Endodermal cell (in vitro differentiated cells): ENCODE measurements at regions not wholly inside any gene's neighbourhood (a gene's known extent, or its start where the extent isn't known, plus 50 kb on each side); places are given as distances from the start of the nearest gene placed in this dataset.

Experiments
- DNase-seq: peaks from one replicate; pipeline ENCODE4 v3.0.0-alpha.2; 2017
- H3K27ac ChIP-seq: 2 replicates; pipeline ENCODE4 v1.5.1; 2013; ENCODE audit warnings: mild to moderate bottlenecking, low read depth, low read length, moderate library complexity
- H3K27me3 ChIP-seq: 2 replicates; pipeline ENCODE4 v1.6.1; 2013; ENCODE audit warnings: mild to moderate bottlenecking, low read length, moderate library complexity; ENCODE audit not compliant: insufficient read depth, control insufficient read depth, poor library complexity, severe bottlenecking
- H3K36me3 ChIP-seq: 2 replicates; pipeline ENCODE4 v1.7.0; 2013; ENCODE audit warnings: mild to moderate bottlenecking, low read length, moderate library complexity; ENCODE audit not compliant: control insufficient read depth, insufficient read depth
- H3K4me1 ChIP-seq: one replicate; pipeline ENCODE4 v1.7.0; 2013; ENCODE audit warnings: low read length; ENCODE audit not compliant: control insufficient read depth, insufficient read depth
- H3K4me3 ChIP-seq: 2 replicates; pipeline ENCODE4 v1.5.1; 2013; ENCODE audit warnings: mild to moderate bottlenecking, low read length, moderate library complexity
- H3K9ac ChIP-seq: 2 replicates; pipeline ENCODE4 v1.6.1; 2013; ENCODE audit warnings: mild to moderate bottlenecking, low read length, moderate library complexity; ENCODE audit not compliant: poor library complexity, severe bottlenecking; ENCODE audit errors: extremely low read depth
- H3K9me3 ChIP-seq: 2 replicates; pipeline ENCODE4 v1.6.1; 2013; ENCODE audit warnings: mild to moderate bottlenecking, low read length, moderate library complexity; ENCODE audit not compliant: control insufficient read depth
- H3K27ac Mint-ChIP-seq: 2 replicates; pipeline ENCODE4 v1.8.0; 2020; ENCODE audit warnings: mixed read lengths
- H3K27me3 Mint-ChIP-seq: 2 replicates; pipeline ENCODE4 v1.8.0; 2021; ENCODE audit warnings: mild to moderate bottlenecking, mixed read lengths; ENCODE audit not compliant: insufficient read depth
- H3K36me3 Mint-ChIP-seq: 2 replicates; pipeline ENCODE4 v1.8.0; 2020; ENCODE audit warnings: low read depth, mixed read lengths
- H3K4me1 Mint-ChIP-seq: 2 replicates; pipeline ENCODE4 v1.8.0; 2020; ENCODE audit warnings: mixed read lengths
- H3K4me3 Mint-ChIP-seq: 2 replicates; pipeline ENCODE4 v1.8.0; 2020; ENCODE audit warnings: mild to moderate bottlenecking, moderate library complexity, mixed read lengths
- H3K9me3 Mint-ChIP-seq: 2 replicates; pipeline ENCODE4 v1.8.0; 2020; ENCODE audit warnings: mild to moderate bottlenecking, mixed read lengths
- CTCF ChIP-seq: fragments of 200-600 bp; sonication (generic); conservative IDR thresholded peaks from 2 replicates; pipeline ENCODE4 v1.5.0; 2021; ENCODE audit warnings: antibody characterized with exemption, mild to moderate bottlenecking
- WGBS, 2 experiments: methylation state at CpG; one replicate each; pipeline versions ENCODE4 v1.1.5 to v1.1.7; 2013; ENCODE audit warnings: missing lambda C conversion rate in 2 of 2, mixed read lengths in 1 of 2; ENCODE audit not compliant: insufficient coverage in 1 of 2, insufficient read length in 1 of 2; 5-methylcytosine and 5-hydroxymethylcytosine counted together

- no peak overlapping the region for H3K27ac ChIP-seq
- peak; percentile 78 for DNase-seq
- no peak for TF ChIP-seq CTCF
- Mint-ChIP-seq H3K27me3 (no peaks in the 10 kb centered on the region), H3K27ac (peak overlapping the region; percentile 84), H3K4me3 (no peak overlapping the region), H3K4me1 (peaks cover 38% of the 10 kb centered on the region), H3K36me3 (no peaks in the 10 kb centered on the region), H3K9me3 (no peaks in the 10 kb centered on the region)
- H3K36me3 ChIP-seq, result no peaks in the 10 kb centered on the region
- no peak overlapping the region for H3K4me3 ChIP-seq
- H3K27me3 ChIP-seq, result no peaks in the 10 kb centered on the region
- no peaks in the 10 kb centered on the region for H3K9me3 ChIP-seq
- H3K4me1 ChIP-seq, result peaks cover 3% of the 10 kb centered on the region
- WGBS, 2 experiments, result 58 to 72% methylated on average over 2 to 6 of the region's 6 CpGs
- H3K9ac ChIP-seq, result no peak overlapping the region
Measured at GRCh38 chr12:93115198-93115601, 186.1 kb upstream of the EEA1 start.

- Histone ChIP-seq H3K27ac (no peak overlapping the region), H3K4me1 (peaks cover 6% of the 10 kb centered on the region), H3K27me3 (no peaks in the 10 kb centered on the region), H3K9me3 (no peaks in the 10 kb centered on the region), H3K9ac (no peak overlapping the region), H3K4me3 (no peak overlapping the region), H3K36me3 (no peaks in the 10 kb centered on the region)
- H3K4me3 Mint-ChIP-seq, result no peak overlapping the region
- no peaks in the 10 kb centered on the region for H3K36me3 Mint-ChIP-seq
- H3K27me3 Mint-ChIP-seq, result no peaks in the 10 kb centered on the region
- H3K4me1 Mint-ChIP-seq, result peaks cover 43% of the 10 kb centered on the region
- no peaks in the 10 kb centered on the region for H3K9me3 Mint-ChIP-seq
- WGBS, 2 experiments, result 86 to 95% methylated on average over 4 of the region's 4 CpGs
- TF ChIP-seq CTCF, result no peak
- peak overlapping the region; percentile 84 for H3K27ac Mint-ChIP-seq
- DNase-seq, result no peak
Measured at GRCh38 chr12:93115646-93116045, 186.6 kb upstream of the EEA1 start.

- no peaks in the 10 kb centered on the region for H3K27me3 Mint-ChIP-seq
- H3K9me3 Mint-ChIP-seq, result no peaks in the 10 kb centered on the region
- H3K27ac ChIP-seq, result no peak overlapping the region
- peaks cover 52% of the 10 kb centered on the region for H3K4me1 Mint-ChIP-seq
- H3K4me3 Mint-ChIP-seq, result no peak overlapping the region
- peak overlapping the region; percentile 1 for H3K27ac Mint-ChIP-seq
- H3K4me1 ChIP-seq, result peaks cover 6% of the 10 kb centered on the region
- 90 to 100% methylated on average over 2 to 4 of the region's 4 CpGs for WGBS, 2 experiments
- H3K4me3 ChIP-seq, result no peak overlapping the region
- no peak for DNase-seq
- H3K27me3 ChIP-seq, result no peaks in the 10 kb centered on the region
- H3K36me3 ChIP-seq, result no peaks in the 10 kb centered on the region
- no peaks in the 10 kb centered on the region for H3K9me3 ChIP-seq
- no peak for TF ChIP-seq CTCF
- no peaks in the 10 kb centered on the region for H3K36me3 Mint-ChIP-seq
- H3K9ac ChIP-seq, result no peak overlapping the region
Measured at GRCh38 chr12:93116632-93117031, 187.5 kb upstream of the EEA1 start.
